ENCODE measurements at regions not wholly inside any gene's neighbourhood (a gene's known extent, or its start where the extent isn't known, plus 50 kb on each side); places are given as distances from the start of the nearest gene placed in this dataset.
"Not testable (repeated sequence)": the region's sequence is repeated elsewhere in the genome, so short reads cannot be mapped to it uniquely, and the experiment has no call there.

DNA sequence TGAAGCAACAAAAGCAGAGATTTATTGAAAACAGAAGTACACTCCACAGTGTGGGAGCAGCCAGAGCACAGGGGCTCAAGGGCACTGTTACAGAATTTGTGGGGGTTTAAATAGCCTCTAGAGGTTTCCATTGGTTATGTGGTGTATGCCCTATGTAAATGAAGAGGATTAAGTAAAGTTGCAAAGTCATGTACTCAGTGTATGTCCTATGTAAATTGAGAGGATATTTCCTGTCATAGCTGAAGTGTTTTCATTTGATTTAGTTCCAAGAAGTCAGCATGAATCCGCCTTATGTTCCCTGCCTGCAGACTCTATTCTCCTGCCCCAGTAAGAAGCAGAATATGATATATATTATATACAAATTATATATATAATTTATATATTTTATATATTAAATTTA lies 966.0 kb upstream of the COX7C start:
- intact Hi-C loops (cut with DNase I; ENCODE audit: low total_unique reads), result no loop called here
- H3K4me3 ChIP-seq (ENCODE audit: low read depth, poor library complexity, severe bottlenecking), result no peak overlapping the region
- 53 to 57% methylated on average over 1 of the region's 1 CpG for WGBS, 2 donors
- DNase-seq (ENCODE audit: low spot score in 2 of 2), result no peak
- no peak for TF ChIP-seq POLR2A (IDR thresholded peaks at IDR 0.05)

DNA sequence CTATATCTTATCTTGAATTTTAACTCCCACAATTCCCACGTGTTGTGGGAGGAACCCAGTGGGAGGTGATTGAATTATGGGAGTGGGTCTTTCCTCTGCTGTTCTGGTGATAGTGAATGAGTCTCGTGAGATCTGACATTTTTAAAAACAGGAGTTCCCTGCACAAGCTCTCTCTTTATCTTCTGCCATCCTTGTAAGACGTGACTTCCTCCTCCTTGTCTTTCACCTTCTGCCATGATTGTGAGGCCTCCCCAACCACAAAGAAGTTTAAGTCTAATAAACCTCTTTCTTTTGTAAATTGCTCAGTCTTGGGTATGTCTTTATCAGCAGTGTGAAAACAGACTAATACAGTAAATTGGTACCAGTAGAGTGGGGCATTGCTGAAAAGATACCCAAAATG lies 963.6 kb upstream of the COX7C start:
- intact Hi-C loops (cut with DNase I; ENCODE audit: low total_unique reads), result not testable (repeated sequence)
- 81 to 85% methylated on average over 3 of the region's 3 CpGs for WGBS, 2 donors

DNA sequence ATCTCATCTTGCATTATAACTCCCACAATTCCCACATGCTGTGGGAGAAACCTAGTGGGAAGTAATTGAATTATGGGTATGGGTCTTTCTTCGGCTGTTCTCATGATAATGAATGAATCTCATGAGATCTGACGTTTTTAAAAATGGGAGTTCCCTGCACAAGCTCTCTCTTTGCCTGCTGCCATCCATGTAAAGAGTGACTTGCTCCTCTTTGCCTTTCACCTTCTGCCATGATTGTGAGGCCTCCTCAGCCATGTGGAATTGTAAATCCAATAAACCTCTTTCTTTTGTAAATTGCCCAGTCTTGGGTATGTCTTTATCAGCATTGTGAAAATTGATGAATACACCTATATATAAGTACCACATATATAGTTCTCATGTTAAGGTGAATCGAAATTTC lies 961.7 kb upstream of the COX7C start:
- no peak overlapping the region for H3K4me3 ChIP-seq (ENCODE audit: low read depth, poor library complexity, severe bottlenecking)
- no peak for TF ChIP-seq POLR2A (IDR thresholded peaks at IDR 0.05)
- TF ChIP-seq, protein P1, sequence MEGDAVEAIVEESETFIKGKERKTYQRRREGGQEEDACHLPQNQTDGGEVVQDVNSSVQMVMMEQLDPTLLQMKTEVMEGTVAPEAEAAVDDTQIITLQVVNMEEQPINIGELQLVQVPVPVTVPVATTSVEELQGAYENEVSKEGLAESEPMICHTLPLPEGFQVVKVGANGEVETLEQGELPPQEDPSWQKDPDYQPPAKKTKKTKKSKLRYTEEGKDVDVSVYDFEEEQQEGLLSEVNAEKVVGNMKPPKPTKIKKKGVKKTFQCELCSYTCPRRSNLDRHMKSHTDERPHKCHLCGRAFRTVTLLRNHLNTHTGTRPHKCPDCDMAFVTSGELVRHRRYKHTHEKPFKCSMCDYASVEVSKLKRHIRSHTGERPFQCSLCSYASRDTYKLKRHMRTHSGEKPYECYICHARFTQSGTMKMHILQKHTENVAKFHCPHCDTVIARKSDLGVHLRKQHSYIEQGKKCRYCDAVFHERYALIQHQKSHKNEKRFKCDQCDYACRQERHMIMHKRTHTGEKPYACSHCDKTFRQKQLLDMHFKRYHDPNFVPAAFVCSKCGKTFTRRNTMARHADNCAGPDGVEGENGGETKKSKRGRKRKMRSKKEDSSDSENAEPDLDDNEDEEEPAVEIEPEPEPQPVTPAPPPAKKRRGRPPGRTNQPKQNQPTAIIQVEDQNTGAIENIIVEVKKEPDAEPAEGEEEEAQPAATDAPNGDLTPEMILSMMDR (IDR thresholded peaks at IDR 0.05), result no peak
- WGBS, 2 donors, result 70 to 73% methylated on average over 3 of the region's 3 CpGs
- intact Hi-C loops (cut with DNase I; ENCODE audit: low total_unique reads), result no loop called here
- no peak for DNase-seq (ENCODE audit: low spot score in 2 of 2)

More for the DNA sequence above, 963.6 kb upstream of the COX7C start:
- not testable (repeated sequence) for H3K4me3 ChIP-seq (ENCODE audit: low read depth, poor library complexity, severe bottlenecking); DNase-seq (ENCODE audit: low spot score in 2 of 2)

DNA sequence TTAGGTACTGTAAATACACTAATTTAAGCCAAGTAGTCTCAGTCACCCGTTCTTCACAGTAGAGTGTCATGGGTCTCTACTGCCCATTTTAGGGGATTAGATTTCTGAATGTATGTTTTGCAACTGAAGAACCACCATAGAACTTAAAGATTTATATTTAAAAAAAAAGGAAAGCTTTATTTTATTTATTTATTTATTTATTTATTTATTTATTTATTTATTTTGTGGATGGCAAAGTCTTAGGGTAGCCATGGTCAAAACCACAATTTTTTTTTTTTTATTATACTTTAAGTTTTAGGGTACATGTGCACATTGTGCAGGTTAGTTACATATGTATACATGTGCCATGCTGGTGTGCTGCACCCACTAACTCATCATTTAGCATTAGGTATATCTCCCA lies 960.4 kb upstream of the COX7C start:
- intact Hi-C loops (cut with DNase I; ENCODE audit: low total_unique reads); H3K4me3 ChIP-seq (ENCODE audit: low read depth, poor library complexity, severe bottlenecking); DNase-seq (ENCODE audit: low spot score in 2 of 2): not testable (repeated sequence)
- 92 to 100% methylated on average over 1 of the region's 1 CpG for WGBS, 2 donors

DNA sequence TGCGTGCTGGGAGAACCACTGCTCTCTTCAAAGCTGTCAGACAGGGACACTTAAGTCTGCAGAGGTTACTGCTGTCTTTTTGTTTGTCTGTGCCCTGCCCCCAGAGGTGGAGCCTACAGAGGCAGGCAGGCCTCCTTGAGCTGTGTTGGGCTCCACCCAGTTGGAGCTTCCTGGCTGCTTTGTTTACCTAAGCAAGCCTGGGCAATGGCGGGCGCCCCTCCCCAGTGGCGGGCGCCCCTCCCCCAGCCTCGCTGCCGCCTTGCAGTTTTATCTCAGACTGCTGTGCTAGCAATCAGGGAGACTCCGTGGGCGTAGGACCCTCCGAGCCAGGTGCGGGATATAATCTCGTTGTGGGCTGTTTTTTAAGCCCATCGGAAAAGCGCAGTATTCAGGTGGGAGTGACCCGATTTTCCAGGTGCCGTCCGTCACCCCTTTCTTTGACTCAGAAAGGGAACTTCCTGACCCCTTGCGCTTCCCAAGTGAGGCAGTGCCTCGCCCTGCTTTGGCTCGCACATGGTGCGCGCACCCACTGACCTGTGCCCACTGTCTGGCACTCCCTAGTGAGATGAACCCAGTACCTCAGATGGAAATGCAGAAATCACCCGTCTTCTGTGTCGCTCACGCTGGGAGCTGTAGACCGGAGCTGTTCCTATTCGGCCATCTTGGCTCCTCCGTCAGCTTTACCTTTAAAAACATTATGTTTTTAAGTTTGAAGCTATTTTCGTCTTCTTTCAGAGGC lies 954.6 kb upstream of the COX7C start:
- 87 to 94% methylated on average over 21 to 24 of the region's 29 CpGs for WGBS, 2 donors
- H3K4me3 ChIP-seq (ENCODE audit: low read depth, poor library complexity, severe bottlenecking); DNase-seq (ENCODE audit: low spot score in 2 of 2); intact Hi-C loops (cut with DNase I; ENCODE audit: low total_unique reads): not testable (repeated sequence)

DNA sequence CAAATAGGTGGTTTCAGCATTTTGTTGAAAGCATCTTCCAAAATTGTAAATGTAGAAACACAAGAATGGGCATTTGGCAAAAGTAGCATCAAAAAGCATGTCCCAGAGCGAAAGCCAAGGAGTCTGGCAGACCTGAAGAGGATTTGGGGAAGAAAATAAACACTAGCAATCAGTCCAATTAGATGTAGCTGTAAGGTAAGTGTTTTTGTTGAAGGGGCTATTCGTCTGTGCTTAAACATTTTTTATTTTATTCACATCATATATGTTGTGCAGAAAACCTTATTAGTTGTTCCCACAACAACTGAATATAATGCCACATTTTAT lies 954.1 kb upstream of the COX7C start:
- intact Hi-C loops (cut with DNase I; ENCODE audit: low total_unique reads), result no loop called here
- no peak for DNase-seq (ENCODE audit: low spot score in 2 of 2)
- 55 to 65% methylated on average over 2 of the region's 2 CpGs for WGBS, 2 donors
- H3K4me3 ChIP-seq (ENCODE audit: low read depth, poor library complexity, severe bottlenecking), result no peak overlapping the region
- TF ChIP-seq, protein P1 (IDR thresholded peaks at IDR 0.05), result no peak
- no peak for TF ChIP-seq POLR2A (IDR thresholded peaks at IDR 0.05)

DNA sequence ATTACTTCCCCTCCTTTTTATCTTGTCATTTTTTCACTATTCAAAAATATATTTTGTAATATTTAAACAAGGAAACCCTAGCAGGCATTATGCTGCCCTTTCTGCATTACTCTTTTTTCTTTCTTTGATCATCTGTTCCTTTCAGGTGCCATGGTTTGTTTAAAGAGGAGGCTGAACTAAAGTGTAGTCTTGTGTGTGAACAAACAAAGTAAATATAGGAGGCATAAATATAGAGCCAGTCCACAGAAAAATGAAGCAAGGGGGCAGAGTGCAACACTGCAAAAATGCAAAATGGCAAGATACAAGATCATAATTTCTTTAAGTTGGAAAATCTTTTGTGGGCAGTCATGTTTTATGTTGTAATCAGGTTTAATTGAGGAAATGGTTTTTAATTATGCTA lies 947.3 kb upstream of the COX7C start:
- no peak overlapping the region for H3K4me3 ChIP-seq (ENCODE audit: low read depth, poor library complexity, severe bottlenecking)
- DNase-seq (ENCODE audit: low spot score in 2 of 2), result no peak
- TF ChIP-seq, protein P1 (IDR thresholded peaks at IDR 0.05), result no peak
- no peak for TF ChIP-seq POLR2A (IDR thresholded peaks at IDR 0.05)
- intact Hi-C loops (cut with DNase I; ENCODE audit: low total_unique reads), result no loop called here

DNA sequence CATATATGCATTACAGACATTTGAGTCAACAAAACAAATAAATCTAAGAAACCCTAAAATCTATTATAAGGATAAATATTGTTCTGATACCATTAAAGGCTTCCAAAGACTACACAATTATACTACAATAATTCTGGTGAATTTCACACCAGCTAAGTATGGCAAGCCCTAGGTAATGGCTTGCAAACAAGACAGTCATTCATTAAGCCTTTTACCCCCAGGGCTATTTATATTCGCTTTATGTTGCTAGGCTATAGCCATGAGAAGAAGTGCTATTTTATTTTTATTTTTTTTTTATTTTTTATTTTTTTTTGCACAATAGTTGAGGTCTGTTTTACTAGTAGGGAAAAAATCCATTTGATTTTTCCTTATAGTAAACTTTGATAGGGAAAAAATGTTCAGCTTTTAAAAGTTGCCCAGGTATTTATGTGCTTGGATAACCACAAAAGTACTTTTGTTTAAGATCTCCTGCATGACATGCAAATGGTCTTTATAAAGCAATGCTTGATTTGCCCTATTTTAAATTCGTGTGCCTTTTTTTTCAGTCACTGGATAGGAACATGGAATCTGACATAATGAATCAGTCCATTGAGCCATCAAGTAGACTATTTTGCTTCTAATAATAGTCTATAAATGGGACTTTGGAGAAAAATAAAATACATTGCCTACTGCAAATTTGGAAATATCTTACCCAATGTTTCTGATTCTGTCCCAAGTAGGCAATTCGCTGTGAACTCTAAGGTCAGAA lies 946.3 kb upstream of the COX7C start:
- WGBS, 2 donors, result 57 to 62% methylated on average over 3 of the region's 3 CpGs
- H3K4me3 ChIP-seq (ENCODE audit: low read depth, poor library complexity, severe bottlenecking), result no peak overlapping the region
- no peak for TF ChIP-seq POLR2A (IDR thresholded peaks at IDR 0.05)
- TF ChIP-seq, protein P1 (IDR thresholded peaks at IDR 0.05), result no peak
- no peak for DNase-seq (ENCODE audit: low spot score in 2 of 2)
- intact Hi-C loops (cut with DNase I; ENCODE audit: low total_unique reads), result no loop called here
